GM12872 (cell line): ENCODE measurements at regions not wholly inside any gene's neighbourhood (a gene's known extent, or its start where the extent isn't known, plus 50 kb on each side); places are given as distances from the start of the nearest gene placed in this dataset.

Experiments used
- TF ChIP-seq, protein P1 (sequence below): IDR thresholded peaks from 3 replicates; pipeline ENCODE4 v1.5.1; 2011; ENCODE audit warnings: low read depth, mild to moderate bottlenecking, low read length, moderate library complexity; ENCODE audit not compliant: insufficient read depth

DNA sequence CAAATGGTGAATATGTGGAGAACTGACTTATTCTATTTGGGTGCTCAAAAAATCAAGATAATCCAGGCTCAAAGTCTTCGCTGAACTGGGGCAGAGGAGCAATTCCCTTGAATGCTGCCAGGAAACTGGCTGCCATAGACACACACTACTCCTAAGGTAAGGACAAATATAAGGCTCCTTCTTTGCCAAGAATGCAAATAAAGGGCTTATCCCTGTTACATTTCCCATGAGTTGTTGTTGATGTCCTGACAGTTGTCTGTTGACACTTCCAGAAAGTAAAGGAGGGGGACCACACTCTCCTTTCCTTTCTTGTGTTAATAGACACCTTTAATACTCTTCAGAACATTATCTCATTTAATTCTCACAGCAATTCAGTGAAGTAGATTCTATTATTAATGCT is 212.2 kb upstream of the PTBP2 start:
- TF ChIP-seq, protein P1, sequence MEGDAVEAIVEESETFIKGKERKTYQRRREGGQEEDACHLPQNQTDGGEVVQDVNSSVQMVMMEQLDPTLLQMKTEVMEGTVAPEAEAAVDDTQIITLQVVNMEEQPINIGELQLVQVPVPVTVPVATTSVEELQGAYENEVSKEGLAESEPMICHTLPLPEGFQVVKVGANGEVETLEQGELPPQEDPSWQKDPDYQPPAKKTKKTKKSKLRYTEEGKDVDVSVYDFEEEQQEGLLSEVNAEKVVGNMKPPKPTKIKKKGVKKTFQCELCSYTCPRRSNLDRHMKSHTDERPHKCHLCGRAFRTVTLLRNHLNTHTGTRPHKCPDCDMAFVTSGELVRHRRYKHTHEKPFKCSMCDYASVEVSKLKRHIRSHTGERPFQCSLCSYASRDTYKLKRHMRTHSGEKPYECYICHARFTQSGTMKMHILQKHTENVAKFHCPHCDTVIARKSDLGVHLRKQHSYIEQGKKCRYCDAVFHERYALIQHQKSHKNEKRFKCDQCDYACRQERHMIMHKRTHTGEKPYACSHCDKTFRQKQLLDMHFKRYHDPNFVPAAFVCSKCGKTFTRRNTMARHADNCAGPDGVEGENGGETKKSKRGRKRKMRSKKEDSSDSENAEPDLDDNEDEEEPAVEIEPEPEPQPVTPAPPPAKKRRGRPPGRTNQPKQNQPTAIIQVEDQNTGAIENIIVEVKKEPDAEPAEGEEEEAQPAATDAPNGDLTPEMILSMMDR: no peak

- TF ChIP-seq, protein P1: no peak
These were observed 211.6 kb upstream of the PTBP2 start for GRCh38 chr1:96509951-96510350.

DNA sequence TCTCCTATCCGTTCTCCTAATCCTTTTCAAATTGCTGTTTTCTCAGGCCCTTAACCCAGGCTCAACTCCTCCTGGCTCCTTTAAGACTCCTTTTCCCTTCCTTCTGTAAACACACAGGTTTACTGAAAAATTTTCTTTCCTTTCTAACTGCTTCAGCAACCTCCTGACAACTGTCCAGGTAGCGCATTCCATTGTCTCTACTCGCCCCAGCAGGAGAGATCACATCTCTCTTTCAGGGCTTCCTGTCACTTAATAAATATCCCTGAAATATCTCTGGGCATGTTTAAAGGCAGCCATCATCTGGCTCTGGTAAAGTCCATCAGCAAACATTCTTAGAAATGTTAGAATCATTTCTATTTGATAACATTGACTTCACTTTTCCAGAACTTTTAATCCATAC is 211.2 kb upstream of the PTBP2 start:
- TF ChIP-seq, protein P1: no peak

GRCh38 chr1:96510911-96511310 is 210.7 kb upstream of the PTBP2 start:
- TF ChIP-seq, protein P1: no peak

DNA sequence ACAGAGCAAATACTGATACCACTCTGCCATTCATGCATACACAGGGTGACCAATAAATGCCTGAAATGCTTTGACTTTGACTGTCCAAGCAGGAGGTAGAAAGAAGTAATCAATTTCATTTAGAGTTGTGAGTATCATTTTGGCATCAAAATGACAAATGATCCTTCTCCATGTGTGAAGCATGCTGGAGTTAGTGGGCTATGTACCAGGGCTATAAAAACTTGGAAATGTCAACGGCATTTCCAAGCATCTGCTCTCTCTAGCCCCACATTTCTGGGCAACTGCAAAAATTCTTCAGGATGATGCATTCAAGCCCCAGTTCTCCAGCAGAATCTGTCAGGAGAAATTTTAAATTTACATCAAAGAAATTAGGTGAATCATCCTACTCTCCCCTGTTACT is 208.4 kb upstream of the PTBP2 start:
- TF ChIP-seq, protein P1: no peak

- TF ChIP-seq, protein P1: no peak
These were observed 206.2 kb upstream of the PTBP2 start for GRCh38 chr1:96515430-96515829.

DNA sequence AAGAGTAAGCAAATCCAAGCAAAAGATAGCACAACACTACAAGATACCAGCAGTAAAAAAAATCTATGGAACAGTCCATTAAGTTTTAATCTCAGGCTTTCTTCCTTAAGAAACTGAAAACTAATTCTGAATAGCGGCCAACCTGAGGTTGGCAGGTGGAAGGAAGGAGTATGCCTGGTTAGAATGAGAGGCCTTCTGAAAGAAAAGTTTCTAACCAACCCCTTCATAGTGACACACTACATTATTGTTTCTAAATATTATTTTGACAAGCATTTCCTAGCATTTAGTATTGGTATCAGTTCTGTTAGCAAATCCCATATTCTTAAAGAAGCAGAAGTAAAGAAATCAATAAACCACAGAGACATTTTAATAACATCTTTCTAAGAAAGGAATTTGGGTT is 205.7 kb upstream of the PTBP2 start:
- TF ChIP-seq, protein P1: no peak
